Umbilical cord (tissue), 1 donor: ENCODE measurements at regions not wholly inside any gene's neighbourhood (a gene's known extent, or its start where the extent isn't known, plus 50 kb on each side); places are given as distances from the start of the nearest gene placed in this dataset.
"Not testable (repeated sequence)": the region's sequence is repeated elsewhere in the genome, so short reads cannot be mapped to it uniquely, and the experiment has no call there.

Source experiments
- DNase-seq: peaks from one replicate; pipeline ENCODE4 v3.0.0-alpha.2; 2015; ENCODE audit warnings: low spot score

- DNase-seq, result no peak
These were observed 656.7 kb upstream of the NRG3 start for GRCh38 chr10:81218307-81218706.

GRCh38 chr10:81219758-81220157, 655.2 kb upstream of the NRG3 start:
- DNase-seq, result no peak

- DNase-seq, result no peak
These were observed 626.1 kb upstream of the NRG3 start for GRCh38 chr10:81248886-81249285.

GRCh38 chr10:81251457-81252115, 623.4 kb upstream of the NRG3 start:
- peak; percentile 24 for DNase-seq

- DNase-seq, result not testable (repeated sequence)
These were observed 610.0 kb upstream of the NRG3 start for GRCh38 chr10:81264991-81265390.

GRCh38 chr10:81270051-81270450, 604.9 kb upstream of the NRG3 start:
- no peak for DNase-seq

GRCh38 chr10:81280497-81281479, 594.2 kb upstream of the NRG3 start:
- DNase-seq, result no peak

- no peak for DNase-seq
These were observed 586.5 kb upstream of the NRG3 start for GRCh38 chr10:81288544-81288943.

GRCh38 chr10:81297292-81297691, 577.7 kb upstream of the NRG3 start:
- no peak for DNase-seq

- no peak for DNase-seq
These were observed 571.3 kb upstream of the NRG3 start for GRCh38 chr10:81303656-81304055.

- DNase-seq, result no peak
These were observed 567.8 kb upstream of the NRG3 start for GRCh38 chr10:81306971-81307782.

GRCh38 chr10:81309041-81309552, 565.9 kb upstream of the NRG3 start:
- DNase-seq, result no peak

- DNase-seq, result no peak
These were observed 560.5 kb upstream of the NRG3 start for GRCh38 chr10:81314471-81314870.

- no peak for DNase-seq
These were observed 560.0 kb upstream of the NRG3 start for GRCh38 chr10:81315026-81315425.

GRCh38 chr10:81348003-81348402, 527.0 kb upstream of the NRG3 start:
- DNase-seq, result no peak

GRCh38 chr10:81367132-81367531, 507.9 kb upstream of the NRG3 start:
- DNase-seq, result no peak

- DNase-seq, result no peak
These were observed 488.2 kb upstream of the NRG3 start for GRCh38 chr10:81386817-81387216.

- no peak for DNase-seq
These were observed 471.5 kb upstream of the NRG3 start for GRCh38 chr10:81403451-81403850.

GRCh38 chr10:81405399-81405798, 469.6 kb upstream of the NRG3 start:
- no peak for DNase-seq

GRCh38 chr10:81414038-81414437, 461.0 kb upstream of the NRG3 start:
- DNase-seq, result peak; percentile 3

- no peak for DNase-seq
These were observed 448.3 kb upstream of the NRG3 start for GRCh38 chr10:81426722-81427121.
